NCI-H2227 treated with DMSO at 0.1 percent for 48 hours (cell line): ENCODE measurements at regions not wholly inside any gene's neighbourhood (a gene's known extent, or its start where the extent isn't known, plus 50 kb on each side); places are given as distances from the start of the nearest gene placed in this dataset.

Experiments
- DNase-seq: peaks from one replicate; lab custom pipeline; 2025; lab: John Stamatoyannopoulos, UW

DNA sequence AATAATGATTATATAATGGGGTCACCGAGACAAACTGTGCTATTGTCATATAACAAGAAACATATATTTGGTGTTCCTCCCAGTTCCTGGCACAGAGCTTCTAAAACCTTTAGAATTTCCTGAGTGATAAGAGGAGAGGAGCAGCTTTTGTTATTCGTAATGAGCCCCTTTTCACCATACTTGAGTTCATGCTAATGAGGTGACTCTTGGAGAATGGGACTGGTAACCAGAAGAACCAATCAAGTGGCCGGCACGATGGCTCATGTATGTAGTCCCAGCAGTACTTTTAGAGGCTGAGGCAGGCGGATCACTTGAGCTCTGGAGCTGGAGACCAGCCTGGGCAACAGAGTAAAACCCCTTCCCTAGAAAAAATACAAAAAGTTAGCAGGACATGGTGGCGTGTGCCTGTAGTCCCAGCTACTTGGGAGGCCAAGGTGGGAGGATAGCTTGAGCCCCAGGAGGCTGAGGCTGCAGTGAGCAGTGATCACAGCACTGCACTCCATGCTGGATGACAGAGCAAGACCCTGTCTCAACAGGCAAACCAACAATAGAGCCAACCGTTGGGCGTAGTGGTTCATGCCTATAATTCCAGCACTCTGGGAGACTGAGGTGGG lies 62.7 kb upstream of the FTH1 start:
- no peak for DNase-seq

GRCh38 chr11:62026739-62027370 lies 59.4 kb upstream of the FTH1 start:
- no peak for DNase-seq

DNA sequence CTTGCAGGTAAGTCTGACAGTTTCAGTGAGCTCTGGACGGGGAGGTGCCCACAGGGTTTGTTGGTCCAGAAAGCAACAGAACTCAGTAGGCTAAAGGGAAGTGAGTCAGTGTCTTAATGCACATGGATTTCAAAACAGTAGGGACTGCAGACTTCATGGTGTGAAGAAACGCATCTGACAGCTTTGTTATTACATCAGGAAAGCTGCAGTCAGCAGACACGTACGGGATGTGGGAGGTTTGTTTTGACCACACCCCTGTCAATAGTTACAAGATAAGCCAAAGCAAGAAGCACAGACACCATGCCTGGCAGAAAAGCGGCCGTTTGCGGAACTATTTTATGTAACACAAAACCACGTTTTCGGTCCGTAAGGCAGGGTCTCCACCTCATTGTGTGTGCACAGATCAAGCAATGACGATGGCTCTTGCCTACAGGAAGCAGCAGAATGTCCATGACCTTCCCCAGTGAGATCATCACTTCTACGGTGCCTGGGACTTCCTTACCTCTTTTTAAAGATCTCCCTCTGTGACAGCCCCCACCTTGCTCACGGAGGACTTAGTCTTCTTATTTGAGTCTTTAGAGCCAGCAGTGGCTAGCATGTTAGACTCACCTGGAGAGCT lies 58.2 kb upstream of the FTH1 start:
- no peak for DNase-seq

GRCh38 chr11:62024936-62025486 lies 57.6 kb upstream of the FTH1 start:
- DNase-seq = no peak

- DNase-seq = no peak
Measured at GRCh38 chr11:62022211-62022610, 54.8 kb upstream of the FTH1 start.

GRCh38 chr11:62020661-62021060 lies 53.2 kb upstream of the FTH1 start:
- no peak for DNase-seq

DNA sequence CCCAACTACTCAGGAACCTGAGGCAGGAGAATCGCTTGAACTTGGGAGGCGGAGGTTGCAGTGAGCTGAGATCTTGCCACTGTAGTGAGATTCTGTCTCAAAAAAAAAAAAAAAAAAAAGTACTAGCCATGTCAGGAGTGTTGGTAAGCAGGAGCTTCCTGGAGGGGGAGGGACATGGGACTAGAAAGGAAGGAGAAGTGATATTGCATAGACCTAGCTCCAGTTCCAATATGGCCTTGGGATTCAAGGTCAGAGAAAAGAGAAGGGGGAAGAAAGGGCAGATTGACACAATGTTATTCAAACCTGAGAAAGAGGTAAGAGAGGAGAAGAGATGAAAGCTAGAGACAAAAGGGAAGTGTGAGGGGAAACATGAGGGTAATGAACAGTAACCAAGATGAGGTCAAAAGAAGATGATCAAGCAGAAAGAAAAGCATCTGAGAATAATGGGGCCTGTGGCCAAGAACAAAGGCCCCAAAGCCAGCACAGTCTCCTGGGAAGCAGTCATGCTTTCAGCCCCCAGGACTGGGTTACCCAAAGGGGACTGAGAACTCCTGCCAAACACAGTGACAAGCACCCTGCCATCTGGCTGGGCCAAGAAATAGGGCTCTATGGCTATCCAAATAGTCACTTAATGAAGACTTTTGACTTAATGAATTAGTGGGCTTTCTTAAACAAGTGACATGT lies 51.7 kb upstream of the FTH1 start:
- no peak for DNase-seq

DNA sequence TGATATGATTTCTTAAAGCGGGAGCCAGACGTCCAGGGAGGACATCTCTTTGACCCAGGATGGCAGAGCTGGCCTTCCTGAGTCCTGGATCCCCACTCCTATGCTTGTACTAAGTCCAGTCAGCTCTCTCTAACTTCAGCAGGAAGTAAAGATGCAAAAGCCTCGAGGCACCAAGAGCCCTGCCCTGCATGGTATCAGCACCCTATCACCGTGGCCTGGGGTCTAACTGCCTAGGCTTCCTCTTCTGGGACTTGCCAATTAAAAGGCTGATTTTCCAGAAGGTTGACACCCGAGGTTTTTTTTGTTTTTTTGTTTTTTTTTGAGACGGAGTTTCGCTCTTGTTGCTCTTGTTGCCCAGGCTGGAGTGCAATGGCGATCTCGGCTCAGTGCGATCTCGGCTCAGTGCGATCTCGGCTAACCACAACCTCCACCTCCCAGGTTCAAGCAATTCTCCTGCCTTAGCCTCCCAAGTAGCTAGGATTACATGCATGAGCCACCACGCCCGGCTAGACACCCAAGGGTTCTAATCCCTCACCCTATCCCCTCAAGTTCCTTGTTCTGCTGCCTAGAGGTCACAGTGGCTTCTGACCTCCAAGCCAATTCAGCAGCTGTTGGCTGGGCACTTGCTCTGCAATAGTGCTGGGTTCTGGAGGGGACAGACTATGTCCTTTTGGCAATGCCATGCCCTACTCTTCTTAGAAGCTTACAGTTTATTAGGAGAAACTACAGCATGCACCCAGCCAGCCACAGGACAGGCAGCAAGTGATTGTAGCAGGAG lies 50.6 kb upstream of the FTH1 start:
- no peak for DNase-seq
